Activated T-helper 2 cell treated with anti-CD3 and anti-CD28 coated beads, Interferon-gamma antibody, Interleukin-2, Interleukin-4, amounts not matched to agents 10 μg/mL and 5 μg/mL and 100 μg/mL, durations not matched to agents 14 hours and 24 hours and 36 hours (primary cell): ENCODE measurements at regions not wholly inside any gene's neighbourhood (a gene's known extent, or its start where the extent isn't known, plus 50 kb on each side); places are given as distances from the start of the nearest gene placed in this dataset.

Source experiments
- DNase-seq: peaks from one replicate; pipeline ENCODE4 v3.0.0; 2021; ENCODE audit warnings: low spot score
- H3K27ac Mint-ChIP-seq: one replicate; pipeline ENCODE4 v1.8.0; 2021; ENCODE audit warnings: mixed read lengths
- H3K27me3 Mint-ChIP-seq: one replicate; pipeline ENCODE4 v1.8.0; 2021; ENCODE audit warnings: low read depth, mixed read lengths
- H3K36me3 Mint-ChIP-seq: one replicate; pipeline ENCODE4 v1.8.0; 2021; ENCODE audit warnings: low read depth, mixed read lengths
- H3K4me1 Mint-ChIP-seq: one replicate; pipeline ENCODE4 v1.8.0; 2021; ENCODE audit warnings: low read depth, mixed read lengths
- H3K4me3 Mint-ChIP-seq: one replicate; pipeline ENCODE4 v1.8.0; 2021; ENCODE audit warnings: low read depth, mild to moderate bottlenecking, moderate library complexity, mixed read lengths
- H3K9me3 Mint-ChIP-seq: one replicate; pipeline ENCODE4 v1.8.0; 2021; ENCODE audit warnings: mixed read lengths
- intact Hi-C: fragments of 100-400 bp; cut with micrococcal nuclease; formaldehyde crosslinking; loops from one replicate; pipeline ENCODE4 v1.15.1; 2023

- H3K36me3 Mint-ChIP-seq: peaks cover 83% of the 10 kb centered on the region
- no peak overlapping the region for H3K27ac Mint-ChIP-seq
- no peak for DNase-seq
- H3K4me3 Mint-ChIP-seq: no peak overlapping the region
- H3K9me3 Mint-ChIP-seq: peaks cover 33% of the 10 kb centered on the region
- H3K27me3 Mint-ChIP-seq: no peaks in the 10 kb centered on the region
- H3K4me1 Mint-ChIP-seq: peaks cover 38% of the 10 kb centered on the region
- intact Hi-C loops: loop anchor here (5.0 kb wide), 1 partner anchor 66 kb away; the partner anchor contains the start of gene CD99
These were observed 64.3 kb upstream of the CD99 start for GRCh38 chrX:2626750-2627149.

- intact Hi-C loops: no loop called here
- no peak for DNase-seq
- no peaks in the 10 kb centered on the region for H3K27me3 Mint-ChIP-seq
- H3K9me3 Mint-ChIP-seq: no peaks in the 10 kb centered on the region
- H3K4me1 Mint-ChIP-seq: peaks cover 5% of the 10 kb centered on the region
- H3K27ac Mint-ChIP-seq: no peak overlapping the region
- peaks cover 66% of the 10 kb centered on the region for H3K36me3 Mint-ChIP-seq
- no peak overlapping the region for H3K4me3 Mint-ChIP-seq
These were observed 70.5 kb upstream of the CD99 start for GRCh38 chrX:2620576-2620975.

- no peak overlapping the region for H3K4me3 Mint-ChIP-seq
- H3K27me3 Mint-ChIP-seq: no peaks in the 10 kb centered on the region
- H3K4me1 Mint-ChIP-seq: peaks cover 15% of the 10 kb centered on the region
- H3K27ac Mint-ChIP-seq: no peak overlapping the region
- intact Hi-C loops: no loop called here
- H3K9me3 Mint-ChIP-seq: no peaks in the 10 kb centered on the region
- peaks cover 74% of the 10 kb centered on the region for H3K36me3 Mint-ChIP-seq
- no peak for DNase-seq
These were observed 72.6 kb upstream of the CD99 start for GRCh38 chrX:2618516-2618915.

GRCh38 chrX:2614911-2615310 lies 76.2 kb upstream of the CD99 start:
- intact Hi-C loops: no loop called here
- Mint-ChIP-seq H3K4me1 (peaks cover 34% of the 10 kb centered on the region), H3K4me3 (no peak overlapping the region)

GRCh38 chrX:2610246-2611170 lies 80.6 kb upstream of the CD99 start:
- Mint-ChIP-seq H3K27ac (peak overlapping the region; percentile 77), H3K36me3 (peaks cover 59% of the 10 kb centered on the region), H3K27me3 (no peaks in the 10 kb centered on the region), H3K4me1 (peaks cover 39% of the 10 kb centered on the region), H3K4me3 (peak overlapping the region; percentile 95), H3K9me3 (no peaks in the 10 kb centered on the region)
- intact Hi-C loops: no loop called here
- no peak for DNase-seq

More at GRCh38 chrX:2614911-2615310, 76.2 kb upstream of the CD99 start:
- Mint-ChIP-seq H3K9me3 (no peaks in the 10 kb centered on the region), H3K27ac (peak overlapping the region; percentile 88), H3K27me3 (no peaks in the 10 kb centered on the region), H3K36me3 (peaks cover 88% of the 10 kb centered on the region)
- DNase-seq: no peak

- peak overlapping the region; percentile 95 for H3K4me3 Mint-ChIP-seq
- peaks cover 53% of the 10 kb centered on the region for H3K36me3 Mint-ChIP-seq
- intact Hi-C loops: loop anchor here (2.0 to 10.0 kb wide), 4 partner anchors 88 to 1155 kb away; partner anchors contain the start of genes ASMTL, DHRSX and ZBED1
- H3K4me1 Mint-ChIP-seq: peaks cover 39% of the 10 kb centered on the region
- H3K27me3 Mint-ChIP-seq: no peaks in the 10 kb centered on the region
- DNase-seq: no peak
- peak overlapping the region; percentile 77 for H3K27ac Mint-ChIP-seq
- H3K9me3 Mint-ChIP-seq: no peaks in the 10 kb centered on the region
These were observed 81.5 kb upstream of the CD99 start for GRCh38 chrX:2609431-2610238.

- Mint-ChIP-seq H3K9me3 (no peaks in the 10 kb centered on the region), H3K27me3 (no peaks in the 10 kb centered on the region), H3K4me1 (peaks cover 37% of the 10 kb centered on the region), H3K4me3 (peak overlapping the region; percentile 95), H3K27ac (peak overlapping the region; percentile 89), H3K36me3 (peaks cover 52% of the 10 kb centered on the region)
- DNase-seq: peak; percentile 87
- intact Hi-C loops: loop anchor here (2.0 to 10.0 kb wide), 4 partner anchors 88 to 1154 kb away; partner anchors contain the start of genes ASMTL, DHRSX and ZBED1
These were observed 82.3 kb upstream of the CD99 start for GRCh38 chrX:2608638-2609430.

GRCh38 chrX:2607113-2607512 lies 84.0 kb upstream of the CD99 start:
- Mint-ChIP-seq H3K27me3 (no peaks in the 10 kb centered on the region), H3K9me3 (no peaks in the 10 kb centered on the region), H3K27ac (no peak overlapping the region), H3K36me3 (peaks cover 47% of the 10 kb centered on the region), H3K4me3 (peak overlapping the region; percentile 93), H3K4me1 (peaks cover 32% of the 10 kb centered on the region)
- intact Hi-C loops: loop anchor here (5.0 to 10.0 kb wide), 3 partner anchors 90 to 1152 kb away; partner anchors contain the start of genes ASMTL, DHRSX and ZBED1
- DNase-seq: no peak

- intact Hi-C loops: loop anchor here (10.0 kb wide), 2 partner anchors 96 to 1146 kb away; partner anchors contain the start of genes ASMTL, DHRSX and ZBED1
- peaks cover 40% of the 10 kb centered on the region for H3K36me3 Mint-ChIP-seq
- H3K27me3 Mint-ChIP-seq: no peaks in the 10 kb centered on the region
- no peak for DNase-seq
- H3K4me3 Mint-ChIP-seq: no peak overlapping the region
- H3K9me3 Mint-ChIP-seq: no peaks in the 10 kb centered on the region
- no peak overlapping the region for H3K27ac Mint-ChIP-seq
- peaks cover 6% of the 10 kb centered on the region for H3K4me1 Mint-ChIP-seq
These were observed 90.5 kb upstream of the CD99 start for GRCh38 chrX:2600564-2600963.

GRCh38 chrX:2596555-2597255 lies 94.4 kb upstream of the CD99 start:
- Mint-ChIP-seq H3K36me3 (peaks cover 21% of the 10 kb centered on the region), H3K9me3 (no peaks in the 10 kb centered on the region), H3K4me1 (peaks cover 3% of the 10 kb centered on the region), H3K27me3 (no peaks in the 10 kb centered on the region), H3K4me3 (no peak overlapping the region), H3K27ac (no peak overlapping the region)
- intact Hi-C loops: no loop called here
- DNase-seq: no peak

GRCh38 chrX:2596045-2596444 lies 95.0 kb upstream of the CD99 start:
- Mint-ChIP-seq H3K4me1 (peaks cover 3% of the 10 kb centered on the region), H3K36me3 (peaks cover 18% of the 10 kb centered on the region), H3K27me3 (no peaks in the 10 kb centered on the region), H3K9me3 (no peaks in the 10 kb centered on the region), H3K27ac (no peak overlapping the region), H3K4me3 (no peak overlapping the region)
- intact Hi-C loops: no loop called here
- no peak for DNase-seq
